A549 (cell line): ENCODE measurements at regions not wholly inside any gene's neighbourhood (a gene's known extent, or its start where the extent isn't known, plus 50 kb on each side); places are given as distances from the start of the nearest gene placed in this dataset.

ENCODE experiments used
- ESRRA ChIP-seq: fragments of 150-350 bp; IDR thresholded peaks from 2 replicates; pipeline ENCODE4 v1.6.1; 2014; ENCODE audit warnings: mild to moderate bottlenecking, low read length, borderline replicate concordance
- FOSL2 ChIP-seq, 2 experiments: fragments of 450-650 bp in 1 of 2; fragments of >200 bp in 1 of 2; sonication (Bioruptor Twin) in 1 of 2; formaldehyde crosslinking; IDR thresholded peaks; 2 replicates each; pipeline versions ENCODE4 v1.5.0 to v1.6.1; 2016 to 2020; ENCODE audit warnings: mild to moderate bottlenecking in 1 of 2, moderate library complexity in 1 of 2
- KDM5A ChIP-seq: fragments of 200-600 bp; sonication (generic); IDR thresholded peaks from 2 replicates; pipeline ENCODE4 v1.6.1; 2016; ENCODE audit warnings: antibody characterized with exemption, mild to moderate bottlenecking
- POLR2A ChIP-seq: IDR thresholded peaks from 2 replicates; pipeline ENCODE4 v1.6.1; 2012; ENCODE audit warnings: mild to moderate bottlenecking, low read length
- RAD21 ChIP-seq, 2 experiments: fragments of >200 bp in 1 of 2; sonication (Bioruptor Twin) in 1 of 2; formaldehyde crosslinking in 1 of 2; IDR thresholded peaks in 1 of 2; conservative IDR thresholded peaks in 1 of 2; 2 replicates in 1 of 2; 3 replicates in 1 of 2; pipeline ENCODE4 v1.6.1; 2012 to 2018; ENCODE audit warnings: inconsistent platforms in 1 of 2
- ZSCAN20 ChIP-seq: fragments of 250-450 bp; sonication (Bioruptor Pico); IDR thresholded peaks from 2 replicates; pipeline ENCODE4 v1.8.0; 2022; ENCODE audit warnings: mild to moderate bottlenecking, moderate library complexity
- TF ChIP-seq, protein P1 (sequence below): fragments of >200 bp; sonication (Bioruptor Twin); formaldehyde crosslinking; IDR thresholded peaks from 3 replicates; pipeline ENCODE4 v1.5.1; 2016
- TF ChIP-seq, protein P2 (sequence below): fragments of 200-600 bp; sonication (generic); IDR thresholded peaks from 2 replicates; pipeline ENCODE4 v1.6.1; 2016; ENCODE audit warnings: antibody characterized with exemption, mild to moderate bottlenecking, moderate library complexity
- TF ChIP-seq, protein P3 (sequence below): IDR thresholded peaks from 2 replicates; pipeline ENCODE4 v1.6.1; 2012

DNA sequence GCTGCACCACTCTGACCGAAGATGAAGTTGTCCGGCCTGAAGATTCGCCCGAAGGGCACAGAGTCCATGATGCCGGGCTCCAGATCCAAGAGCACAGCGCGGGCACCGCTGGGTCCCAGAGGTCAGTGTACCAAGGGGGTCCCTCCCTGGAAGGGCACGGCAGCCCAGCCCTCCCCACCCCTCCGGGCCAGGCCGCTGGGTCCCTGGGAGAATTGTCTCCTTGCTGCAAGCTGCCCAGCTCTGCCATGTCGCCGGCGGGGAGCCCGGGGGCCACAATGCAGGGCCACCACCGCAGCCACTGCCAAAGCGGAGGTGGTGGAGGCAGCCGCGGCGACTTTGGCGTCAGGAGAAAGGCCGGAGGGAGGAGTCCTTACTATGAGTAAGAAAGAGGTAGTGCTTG lies 189.5 kb upstream of the CYRIA start:
- TF ChIP-seq RAD21 (conservative IDR thresholded peaks at IDR 0.05 in 1 of 2, IDR thresholded peaks at IDR 0.05 in 1 of 2) (no peak), KDM5A (no peak), FOSL2 (IDR thresholded peaks at IDR 0.05) (no peak), FOSL2 (CRISPR knock-in tag; IDR thresholded peaks at IDR 0.05) (no peak), POLR2A (no peak), ZSCAN20 (CRISPR knock-in tag) (no peak), ESRRA (no peak)
- TF ChIP-seq, protein P1, sequence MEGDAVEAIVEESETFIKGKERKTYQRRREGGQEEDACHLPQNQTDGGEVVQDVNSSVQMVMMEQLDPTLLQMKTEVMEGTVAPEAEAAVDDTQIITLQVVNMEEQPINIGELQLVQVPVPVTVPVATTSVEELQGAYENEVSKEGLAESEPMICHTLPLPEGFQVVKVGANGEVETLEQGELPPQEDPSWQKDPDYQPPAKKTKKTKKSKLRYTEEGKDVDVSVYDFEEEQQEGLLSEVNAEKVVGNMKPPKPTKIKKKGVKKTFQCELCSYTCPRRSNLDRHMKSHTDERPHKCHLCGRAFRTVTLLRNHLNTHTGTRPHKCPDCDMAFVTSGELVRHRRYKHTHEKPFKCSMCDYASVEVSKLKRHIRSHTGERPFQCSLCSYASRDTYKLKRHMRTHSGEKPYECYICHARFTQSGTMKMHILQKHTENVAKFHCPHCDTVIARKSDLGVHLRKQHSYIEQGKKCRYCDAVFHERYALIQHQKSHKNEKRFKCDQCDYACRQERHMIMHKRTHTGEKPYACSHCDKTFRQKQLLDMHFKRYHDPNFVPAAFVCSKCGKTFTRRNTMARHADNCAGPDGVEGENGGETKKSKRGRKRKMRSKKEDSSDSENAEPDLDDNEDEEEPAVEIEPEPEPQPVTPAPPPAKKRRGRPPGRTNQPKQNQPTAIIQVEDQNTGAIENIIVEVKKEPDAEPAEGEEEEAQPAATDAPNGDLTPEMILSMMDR = no peak
- TF ChIP-seq, protein P2, sequence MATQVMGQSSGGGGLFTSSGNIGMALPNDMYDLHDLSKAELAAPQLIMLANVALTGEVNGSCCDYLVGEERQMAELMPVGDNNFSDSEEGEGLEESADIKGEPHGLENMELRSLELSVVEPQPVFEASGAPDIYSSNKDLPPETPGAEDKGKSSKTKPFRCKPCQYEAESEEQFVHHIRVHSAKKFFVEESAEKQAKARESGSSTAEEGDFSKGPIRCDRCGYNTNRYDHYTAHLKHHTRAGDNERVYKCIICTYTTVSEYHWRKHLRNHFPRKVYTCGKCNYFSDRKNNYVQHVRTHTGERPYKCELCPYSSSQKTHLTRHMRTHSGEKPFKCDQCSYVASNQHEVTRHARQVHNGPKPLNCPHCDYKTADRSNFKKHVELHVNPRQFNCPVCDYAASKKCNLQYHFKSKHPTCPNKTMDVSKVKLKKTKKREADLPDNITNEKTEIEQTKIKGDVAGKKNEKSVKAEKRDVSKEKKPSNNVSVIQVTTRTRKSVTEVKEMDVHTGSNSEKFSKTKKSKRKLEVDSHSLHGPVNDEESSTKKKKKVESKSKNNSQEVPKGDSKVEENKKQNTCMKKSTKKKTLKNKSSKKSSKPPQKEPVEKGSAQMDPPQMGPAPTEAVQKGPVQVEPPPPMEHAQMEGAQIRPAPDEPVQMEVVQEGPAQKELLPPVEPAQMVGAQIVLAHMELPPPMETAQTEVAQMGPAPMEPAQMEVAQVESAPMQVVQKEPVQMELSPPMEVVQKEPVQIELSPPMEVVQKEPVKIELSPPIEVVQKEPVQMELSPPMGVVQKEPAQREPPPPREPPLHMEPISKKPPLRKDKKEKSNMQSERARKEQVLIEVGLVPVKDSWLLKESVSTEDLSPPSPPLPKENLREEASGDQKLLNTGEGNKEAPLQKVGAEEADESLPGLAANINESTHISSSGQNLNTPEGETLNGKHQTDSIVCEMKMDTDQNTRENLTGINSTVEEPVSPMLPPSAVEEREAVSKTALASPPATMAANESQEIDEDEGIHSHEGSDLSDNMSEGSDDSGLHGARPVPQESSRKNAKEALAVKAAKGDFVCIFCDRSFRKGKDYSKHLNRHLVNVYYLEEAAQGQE = no peak
- TF ChIP-seq, protein P3, sequence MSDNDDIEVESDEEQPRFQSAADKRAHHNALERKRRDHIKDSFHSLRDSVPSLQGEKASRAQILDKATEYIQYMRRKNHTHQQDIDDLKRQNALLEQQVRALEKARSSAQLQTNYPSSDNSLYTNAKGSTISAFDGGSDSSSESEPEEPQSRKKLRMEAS = no peak
